ENCODE measurements at regions not wholly inside any gene's neighbourhood (a gene's known extent, or its start where the extent isn't known, plus 50 kb on each side); places are given as distances from the start of the nearest gene placed in this dataset.

GRCh38 chr10:43816351-43817321 is 168.0 kb upstream of the ZNF32 start:
- CTCF ChIA-PET = interaction anchor here (1.0 kb wide), 1 partner anchor 30 kb away, joined by 3 read pairs; no protein-coding TSS in a partner anchor
- Histone ChIP-seq H3K4me3 (ENCODE audit: low read depth in 2 of 2, low read length in 1 of 2) (no peak overlapping the region), H3K4me1 (ENCODE audit: control insufficient read depth in 1 of 2, insufficient read depth in 2 of 2, low read depth in 1 of 2, low read length in 1 of 2) (peaks cover 0 to 16% of the 10 kb centered on the region in 2 experiments; a peak in 2 of 4 replicates)

More at GRCh38 chr10:43816351-43817321, 168.0 kb upstream of the ZNF32 start:
- POLR2A ChIA-PET = no interaction called here
- peak overlapping the region; percentile 42; the same call in 1 of the 2 replicates for H3K4me2 ChIP-seq
- H3K36me3 ChIP-seq (replicated peaks in 1 of 2; ENCODE audit: control insufficient read depth in 1 of 2, insufficient read depth in 2 of 2, low read length in 1 of 2) = no peaks in the 10 kb centered on the region
- H3F3A ChIP-seq (replicated peaks; ENCODE audit: insufficient read depth) = peaks cover 33% of the 10 kb centered on the region
- peak; percentile 58 for DNase-seq
- H2AFZ ChIP-seq (ENCODE audit: low read depth) = 0 out of 2 replicates have a peak overlapping the region, but pooled peaks have one; percentile 35
- H3K79me2 ChIP-seq (ENCODE audit: insufficient read depth) = no peaks in the 10 kb centered on the region
- H3K9ac ChIP-seq = peak overlapping the region; percentile 34; the same call in 1 of the 2 replicates
- no peaks in the 10 kb centered on the region for H3K9me2 ChIP-seq
- H3K9me3 ChIP-seq = no peaks in the 10 kb centered on the region
- H3K27me3 ChIP-seq (ENCODE audit: insufficient read depth) = no peaks in the 10 kb centered on the region
- peak; percentile 42; the same call in 1 of the 2 replicates for TF ChIP-seq YY1 (IDR thresholded peaks at IDR 0.05; ENCODE audit: low read depth)
- TF ChIP-seq RCOR1 (IDR thresholded peaks at IDR 0.05; ENCODE audit: low read length) = peak; percentile 93
- 0 out of 2 replicates have a peak, but pooled peaks have one; percentile 2 for TF ChIP-seq RAD21 (IDR thresholded peaks at IDR 0.05; ENCODE audit: low read length)
- no peak for TF ChIP-seq SIN3A (IDR thresholded peaks at IDR 0.05; ENCODE audit: borderline replicate concordance, low read depth, low read length)
- TF ChIP-seq POLR2AphosphoS5 (IDR thresholded peaks at IDR 0.05; ENCODE audit: low read depth, low read length) = peak; percentile 81
- TF ChIP-seq TCF12 (IDR thresholded peaks at IDR 0.05) = peak; percentile 97
- TF ChIP-seq RXRA (IDR thresholded peaks at IDR 0.05; ENCODE audit: borderline replicate concordance, low read depth) = peak; percentile 81; the same call in 1 of the 2 replicates
- peak; percentile 68 to 90 for TF ChIP-seq EP300 (IDR thresholded peaks at IDR 0.05; ENCODE audit: borderline replicate concordance in 1 of 2, low read depth in 1 of 2, low read length in 1 of 2)
- TF ChIP-seq ELF1 (IDR thresholded peaks at IDR 0.05) = no peak
- peak; percentile 58; the same call in 1 of the 2 replicates for TF ChIP-seq FOXM1 (IDR thresholded peaks at IDR 0.05; ENCODE audit: low read depth)
- no peak for TF ChIP-seq USF1 (IDR thresholded peaks at IDR 0.05; ENCODE audit: borderline replicate concordance, low read depth)
- TF ChIP-seq GATA2 (CRISPR knock-in tag; IDR thresholded peaks at IDR 0.05) = no peak
- no peak for TF ChIP-seq MAX (IDR thresholded peaks at IDR 0.05; ENCODE audit: low read depth)
- TF ChIP-seq TEAD4 (IDR thresholded peaks at IDR 0.05; ENCODE audit: borderline replicate concordance, insufficient read depth) = peak; percentile 88
- TF ChIP-seq NFIC (IDR thresholded peaks at IDR 0.05; ENCODE audit: borderline replicate concordance) = peak; percentile 70
- TF ChIP-seq PBX3 (IDR thresholded peaks at IDR 0.05) = peak; percentile 89
- no peak for TF ChIP-seq FOXJ3 (CRISPR knock-in tag; IDR thresholded peaks at IDR 0.05)
- TF ChIP-seq SMC3 (IDR thresholded peaks at IDR 0.05; ENCODE audit: low read depth, low read length) = no peak
- TF ChIP-seq ZBTB33 (IDR thresholded peaks at IDR 0.05; ENCODE audit: borderline replicate concordance, low read depth) = peak; percentile 52; the same call in 1 of the 2 replicates
- TF ChIP-seq CHD2 (IDR thresholded peaks at IDR 0.05; ENCODE audit: low read length, partially characterized antibody) = peak; percentile 46
- TF ChIP-seq REST (IDR thresholded peaks at IDR 0.05; ENCODE audit: low read depth, low read length) = no peak
- TF ChIP-seq JUND (IDR thresholded peaks at IDR 0.05) = peak; percentile 77
- H4K20me1 ChIP-seq (ENCODE audit: insufficient read depth) = no peaks in the 10 kb centered on the region
- peak overlapping the region; percentile 83 to 85 for H3K27ac ChIP-seq (ENCODE audit: low read depth in 2 of 2, low read length in 1 of 2)
- 12% methylated on average over 10 of the region's 10 CpGs for WGBS (ENCODE audit: low lambda C conversion rate)
